GM20000 (cell line): ENCODE measurements at regions not wholly inside any gene's neighbourhood (a gene's known extent, or its start where the extent isn't known, plus 50 kb on each side); places are given as distances from the start of the nearest gene placed in this dataset.

Source experiments
- DNase-seq: peaks from one replicate; pipeline ENCODE4 v3.0.0; 2012; ENCODE audit warnings: low spot score
- TF ChIP-seq, protein P1 (sequence below): IDR thresholded peaks from 2 replicates; pipeline ENCODE4 v1.5.1; 2012; ENCODE audit warnings: mild to moderate bottlenecking, control low read depth; ENCODE audit errors: extremely low read depth, missing control alignments

GRCh38 chr14:65333943-65334687 is 78.4 kb upstream of the FUT8 start:
- no peak for DNase-seq

GRCh38 chr14:65334765-65335410 is 77.6 kb upstream of the FUT8 start:
- TF ChIP-seq, protein P1, sequence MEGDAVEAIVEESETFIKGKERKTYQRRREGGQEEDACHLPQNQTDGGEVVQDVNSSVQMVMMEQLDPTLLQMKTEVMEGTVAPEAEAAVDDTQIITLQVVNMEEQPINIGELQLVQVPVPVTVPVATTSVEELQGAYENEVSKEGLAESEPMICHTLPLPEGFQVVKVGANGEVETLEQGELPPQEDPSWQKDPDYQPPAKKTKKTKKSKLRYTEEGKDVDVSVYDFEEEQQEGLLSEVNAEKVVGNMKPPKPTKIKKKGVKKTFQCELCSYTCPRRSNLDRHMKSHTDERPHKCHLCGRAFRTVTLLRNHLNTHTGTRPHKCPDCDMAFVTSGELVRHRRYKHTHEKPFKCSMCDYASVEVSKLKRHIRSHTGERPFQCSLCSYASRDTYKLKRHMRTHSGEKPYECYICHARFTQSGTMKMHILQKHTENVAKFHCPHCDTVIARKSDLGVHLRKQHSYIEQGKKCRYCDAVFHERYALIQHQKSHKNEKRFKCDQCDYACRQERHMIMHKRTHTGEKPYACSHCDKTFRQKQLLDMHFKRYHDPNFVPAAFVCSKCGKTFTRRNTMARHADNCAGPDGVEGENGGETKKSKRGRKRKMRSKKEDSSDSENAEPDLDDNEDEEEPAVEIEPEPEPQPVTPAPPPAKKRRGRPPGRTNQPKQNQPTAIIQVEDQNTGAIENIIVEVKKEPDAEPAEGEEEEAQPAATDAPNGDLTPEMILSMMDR = no peak
- no peak for DNase-seq

More at GRCh38 chr14:65333943-65334687, 78.4 kb upstream of the FUT8 start:
- TF ChIP-seq, protein P1 = no peak

DNA sequence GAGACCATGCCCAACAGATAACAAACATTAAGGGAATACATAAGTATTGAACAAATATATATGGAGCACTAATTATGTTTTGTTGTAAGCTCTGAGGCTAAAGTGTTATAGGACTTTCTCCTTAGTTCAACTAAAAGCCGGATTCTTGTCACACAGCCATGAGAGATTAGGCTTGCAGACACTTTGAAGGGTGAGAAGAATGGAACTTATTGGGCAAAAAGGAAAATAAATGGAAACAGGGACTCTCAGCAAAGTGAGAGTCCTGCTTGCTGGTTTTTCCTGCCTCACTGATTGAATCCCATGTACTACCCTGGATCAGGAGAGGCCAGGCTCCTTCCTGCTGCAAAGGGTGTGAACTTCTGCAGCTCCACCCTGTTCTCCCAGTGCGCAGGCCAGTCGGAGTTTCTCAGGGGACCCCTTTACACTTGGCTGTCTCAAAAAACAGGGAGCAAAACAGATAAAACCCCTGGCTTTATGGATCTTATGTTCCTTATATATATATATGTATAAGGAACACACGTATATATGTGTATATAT is 77.1 kb upstream of the FUT8 start:
- DNase-seq = no peak
- TF ChIP-seq, protein P1 = no peak

- DNase-seq = peak; percentile 45
- TF ChIP-seq, protein P1 = no peak
These were observed 76.3 kb upstream of the FUT8 start for GRCh38 chr14:65336191-65336591.

DNA sequence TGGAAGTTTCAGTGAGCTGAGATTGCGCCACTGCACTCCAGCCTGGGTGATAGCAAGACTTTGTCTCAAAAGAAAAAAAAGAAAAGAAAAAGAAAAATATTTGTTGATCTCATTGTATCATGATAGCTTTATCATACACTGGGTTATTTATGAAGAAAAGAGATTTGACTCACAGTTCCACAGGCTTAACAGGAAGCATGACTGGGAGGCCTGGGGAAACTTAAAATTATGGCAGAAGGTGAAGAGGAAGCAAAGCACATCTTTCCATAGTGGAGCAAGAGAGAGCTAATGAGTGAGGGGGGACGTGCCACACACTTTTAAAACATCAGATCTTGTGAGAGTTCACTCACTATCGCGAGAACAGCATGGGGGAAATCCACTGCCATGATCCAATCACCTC is 72.7 kb upstream of the FUT8 start:
- no peak for DNase-seq
- TF ChIP-seq, protein P1 = no peak

DNA sequence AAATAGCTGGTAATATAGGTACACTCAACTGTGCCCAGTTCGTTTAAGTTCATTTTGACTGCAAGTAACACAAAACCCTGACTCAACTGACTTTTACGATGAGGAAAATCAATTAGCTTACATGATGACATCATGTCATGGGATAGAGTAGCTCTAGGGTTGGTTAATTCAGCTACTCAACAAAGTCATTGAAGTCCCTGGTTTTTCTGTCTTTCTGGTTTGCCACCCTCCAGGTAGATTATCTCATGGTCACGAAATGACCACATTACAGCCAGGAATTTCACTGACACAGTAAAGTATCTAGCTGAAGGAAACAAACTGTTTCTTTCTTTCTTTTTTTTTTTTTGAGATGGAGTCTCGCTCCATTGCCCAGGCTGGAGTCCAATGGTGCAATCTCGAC is 68.5 kb upstream of the FUT8 start:
- TF ChIP-seq, protein P1 = no peak
- no peak for DNase-seq

DNA sequence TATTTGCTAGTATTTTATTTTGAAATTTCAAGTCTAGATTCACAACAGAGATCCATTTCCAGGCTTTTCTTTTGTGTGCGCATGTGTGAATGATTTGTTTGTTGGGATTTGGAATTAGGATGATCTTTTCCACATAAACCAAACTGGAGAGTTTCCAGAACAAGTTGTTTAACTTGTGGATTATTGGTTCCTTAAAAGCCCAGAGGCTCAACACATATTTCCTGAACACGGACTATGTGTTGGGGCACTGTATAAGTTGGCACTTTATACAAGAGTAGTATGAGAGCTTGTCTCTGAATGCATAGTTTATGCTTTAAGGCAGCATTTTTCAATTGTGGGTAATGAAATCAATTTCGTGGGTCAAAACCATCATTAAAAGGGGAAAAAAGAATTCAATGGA is 67.3 kb upstream of the FUT8 start:
- TF ChIP-seq, protein P1 = no peak
- DNase-seq = no peak
